Limb (tissue), 2 donors: ENCODE measurements at regions not wholly inside any gene's neighbourhood (a gene's known extent, or its start where the extent isn't known, plus 50 kb on each side); places are given as distances from the start of the nearest gene placed in this dataset.

Experiments
- DNase-seq, 2 donors: peaks; one replicate each; pipeline ENCODE4 v3.0.0-alpha.2; 2016; ENCODE audit errors: extremely low spot score in 2 of 2

DNA sequence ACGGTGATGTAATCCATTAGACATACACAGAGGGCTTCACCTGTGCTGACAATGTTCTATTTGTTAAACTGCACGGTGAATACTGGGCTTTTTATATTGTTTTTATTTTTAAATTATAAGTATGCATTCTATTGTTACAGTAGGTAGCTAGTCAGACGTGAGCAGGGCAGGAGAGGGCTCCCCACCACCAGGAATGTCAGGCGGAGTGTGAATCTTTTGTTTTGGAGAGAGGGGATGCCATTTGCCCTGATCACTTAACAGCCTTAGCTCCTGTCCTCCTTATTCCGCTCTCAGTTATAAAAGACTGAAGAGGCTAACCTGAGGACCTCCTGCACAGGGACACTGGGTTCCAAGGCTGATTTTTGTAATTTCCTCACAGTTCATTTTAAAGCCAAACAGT, 151.6 kb upstream of the TAPT1 start:
- no peak for DNase-seq

DNA sequence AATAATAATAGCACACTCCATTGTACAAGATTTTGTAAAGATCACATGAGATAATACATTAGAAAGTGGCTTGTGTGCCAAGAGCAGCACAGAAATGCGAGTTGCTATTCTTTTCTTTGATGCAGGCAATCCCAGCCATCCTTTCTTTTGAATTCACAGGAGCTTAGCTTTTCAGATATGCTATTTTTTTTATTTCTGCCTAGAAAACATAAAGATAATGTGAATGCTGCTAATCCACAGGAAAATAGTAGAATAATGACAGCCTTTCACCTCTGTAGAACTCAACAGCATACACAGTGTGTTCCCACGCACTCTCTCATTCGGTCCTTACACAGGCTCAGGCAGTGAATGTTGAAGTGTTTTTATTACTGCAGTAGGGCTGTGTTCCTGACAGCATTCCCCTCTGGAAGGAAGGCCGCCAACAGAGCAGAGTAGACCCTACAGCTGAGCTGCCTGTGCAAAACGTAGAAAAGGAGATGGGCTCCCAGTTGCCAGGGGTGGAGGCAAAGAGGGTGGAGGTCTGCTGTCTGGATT, 138.8 kb upstream of the TAPT1 start:
- no peak for DNase-seq

- no peak for DNase-seq
Observed at GRCh38 chr4:16360694-16361262, 134.5 kb upstream of the TAPT1 start.

DNA sequence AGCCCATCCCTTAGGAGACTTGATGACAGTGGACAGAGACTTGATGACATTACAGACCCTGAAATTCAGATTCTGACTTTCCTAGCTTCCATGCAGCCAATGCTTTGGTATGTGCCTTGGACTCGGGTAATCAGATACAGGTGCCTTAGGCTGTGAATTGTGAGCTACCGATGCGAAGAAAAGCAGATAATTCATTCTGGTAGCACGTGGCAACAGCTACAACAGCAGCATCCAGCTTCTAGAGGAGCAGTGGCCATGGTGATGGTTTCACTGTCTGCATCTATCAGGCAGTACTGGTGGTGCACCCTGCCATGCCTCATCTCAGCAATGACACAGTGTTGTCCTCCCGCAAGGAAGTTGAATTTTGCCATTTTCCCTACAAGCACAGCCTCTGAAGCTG, 126.9 kb upstream of the TAPT1 start:
- no peak for DNase-seq

DNA sequence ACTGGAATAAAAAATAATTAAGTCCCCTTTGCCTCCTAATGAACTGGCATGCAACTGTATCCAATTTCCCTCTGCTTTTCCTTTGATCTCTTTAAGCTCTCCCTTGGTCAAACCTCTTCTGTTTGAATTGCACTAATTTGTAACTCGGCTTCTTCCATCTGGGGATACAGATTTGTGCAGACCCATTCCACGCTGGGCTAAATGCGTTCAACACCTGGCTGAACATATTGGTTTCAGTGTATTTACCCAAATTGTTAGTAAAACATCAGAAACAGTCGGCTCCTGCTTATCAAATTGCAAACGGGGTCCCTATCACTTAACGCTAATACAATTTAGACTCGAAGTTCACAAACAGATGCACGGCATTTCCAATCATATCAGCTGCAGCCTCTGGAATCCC, 124.9 kb upstream of the TAPT1 start:
- DNase-seq = no peak

- no peak for DNase-seq
Observed at GRCh38 chr4:16344853-16345252, 118.6 kb upstream of the TAPT1 start.

- DNase-seq = no peak
Observed at GRCh38 chr4:16337936-16338335, 111.7 kb upstream of the TAPT1 start.

DNA sequence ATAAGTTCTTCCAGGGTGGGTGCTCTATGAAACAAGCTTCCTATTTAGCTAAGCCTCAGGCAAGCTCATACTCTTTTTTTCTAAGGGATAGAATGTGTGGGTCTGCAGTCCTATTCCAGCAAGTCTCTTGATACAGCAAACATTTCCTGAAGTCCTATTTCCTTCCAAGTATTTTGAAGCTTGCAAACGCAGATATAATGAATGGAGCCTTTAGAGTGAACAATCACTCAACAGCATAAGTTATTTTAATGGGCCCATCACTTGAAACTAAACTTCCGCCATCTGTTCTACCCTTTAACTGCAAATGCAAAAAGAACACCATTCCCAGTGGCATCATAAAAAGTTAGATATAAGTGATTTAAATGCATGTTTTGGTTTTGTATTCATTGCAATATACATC, 108.3 kb upstream of the TAPT1 start:
- DNase-seq = peak in 1 of 2 donors; percentile 57

GRCh38 chr4:16329797-16330134, 103.5 kb upstream of the TAPT1 start:
- no peak for DNase-seq

DNA sequence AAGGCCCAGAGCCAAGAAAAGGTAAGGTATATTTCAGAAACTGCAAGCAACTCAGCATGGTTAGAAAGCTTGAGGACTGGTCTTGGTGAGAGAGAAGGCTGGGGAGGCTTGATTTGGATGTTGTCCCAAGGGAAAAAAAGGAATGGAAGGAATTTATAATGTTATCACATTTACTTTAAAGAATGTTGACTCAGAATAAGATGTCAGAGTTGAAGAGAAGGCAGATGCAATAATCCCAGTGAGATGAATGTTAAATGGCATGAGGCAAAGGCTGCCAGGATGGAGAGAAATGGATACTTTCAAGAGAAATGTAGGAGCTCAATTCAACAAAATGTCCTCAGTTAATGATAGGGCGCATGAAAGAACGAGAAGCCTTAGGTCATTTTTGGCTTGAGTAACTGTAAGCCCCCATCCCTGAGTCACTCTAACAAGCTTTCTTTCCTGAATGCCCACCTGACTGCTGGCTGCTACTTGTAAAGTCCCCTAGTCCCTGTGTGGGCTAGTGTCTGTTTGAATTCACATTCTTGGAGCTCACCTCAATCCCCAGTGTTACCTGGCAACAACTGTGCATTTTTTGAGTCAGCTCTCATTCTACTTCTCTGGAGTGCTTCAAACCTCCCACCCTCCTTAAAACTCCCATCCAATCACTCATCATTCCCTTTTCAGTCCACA, 103.0 kb upstream of the TAPT1 start:
- DNase-seq = no peak

- DNase-seq = no peak
Observed at GRCh38 chr4:16322183-16322582, 95.9 kb upstream of the TAPT1 start.

DNA sequence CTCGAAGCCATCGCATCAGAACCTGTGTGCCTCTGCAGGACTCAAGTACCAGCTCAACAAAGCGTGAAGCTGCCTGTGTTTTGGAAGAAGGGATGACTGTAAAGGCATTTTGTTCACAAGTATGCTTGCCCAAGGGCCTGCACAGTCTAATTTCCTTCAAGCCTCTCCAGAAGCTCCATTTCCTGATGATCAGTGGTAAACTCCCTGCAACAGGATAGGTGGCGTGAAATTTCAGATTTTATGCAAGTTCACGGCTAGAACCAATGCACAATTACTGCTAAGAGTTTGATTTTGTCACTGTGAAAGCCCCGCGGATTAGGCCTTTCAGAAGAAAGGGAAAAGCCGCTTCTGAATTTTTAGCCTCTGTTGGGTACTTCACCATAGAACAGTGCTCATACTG, 89.2 kb upstream of the TAPT1 start:
- DNase-seq = no peak

DNA sequence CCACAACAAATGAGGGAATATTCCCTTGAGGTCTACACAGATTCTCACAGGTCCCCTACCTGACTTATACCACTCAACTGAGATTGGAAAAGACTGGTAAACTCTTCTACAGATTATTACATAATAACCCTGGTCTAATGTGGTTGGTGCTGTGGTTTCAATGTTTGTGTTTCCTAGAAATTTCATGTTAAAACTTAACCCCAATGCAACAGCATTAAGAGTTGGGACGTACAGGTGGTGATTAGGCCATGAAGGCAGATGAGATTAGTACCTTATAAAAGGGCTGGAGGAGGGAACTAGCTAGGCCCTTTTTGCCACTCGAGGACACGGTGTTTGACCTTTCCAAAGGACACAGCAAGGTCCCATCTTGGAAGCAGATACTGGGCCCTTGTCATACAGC, 84.3 kb upstream of the TAPT1 start:
- no peak for DNase-seq

- no peak for DNase-seq
Observed at GRCh38 chr4:16302648-16303047, 76.4 kb upstream of the TAPT1 start.

GRCh38 chr4:16297003-16297402, 70.7 kb upstream of the TAPT1 start:
- DNase-seq = no peak

DNA sequence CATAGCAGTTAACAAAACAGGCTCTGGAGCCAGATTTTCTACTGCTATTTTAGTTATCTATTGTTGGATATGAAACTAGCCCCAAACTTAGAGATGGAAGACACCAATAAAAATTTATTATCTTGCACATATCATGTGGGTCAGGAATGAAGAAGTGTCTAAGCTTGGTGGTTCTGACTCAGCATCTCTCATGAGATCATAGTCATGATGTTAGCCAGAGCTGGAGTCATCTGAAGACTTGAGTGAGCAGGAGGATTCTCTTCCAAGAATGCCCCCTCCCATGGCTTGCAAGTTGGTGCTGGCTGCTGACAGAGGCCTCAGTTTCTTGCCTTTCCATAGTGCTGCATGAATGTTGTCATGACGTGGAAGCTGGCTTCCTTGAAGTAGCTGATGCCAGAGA, 68.2 kb upstream of the TAPT1 start:
- DNase-seq = no peak

DNA sequence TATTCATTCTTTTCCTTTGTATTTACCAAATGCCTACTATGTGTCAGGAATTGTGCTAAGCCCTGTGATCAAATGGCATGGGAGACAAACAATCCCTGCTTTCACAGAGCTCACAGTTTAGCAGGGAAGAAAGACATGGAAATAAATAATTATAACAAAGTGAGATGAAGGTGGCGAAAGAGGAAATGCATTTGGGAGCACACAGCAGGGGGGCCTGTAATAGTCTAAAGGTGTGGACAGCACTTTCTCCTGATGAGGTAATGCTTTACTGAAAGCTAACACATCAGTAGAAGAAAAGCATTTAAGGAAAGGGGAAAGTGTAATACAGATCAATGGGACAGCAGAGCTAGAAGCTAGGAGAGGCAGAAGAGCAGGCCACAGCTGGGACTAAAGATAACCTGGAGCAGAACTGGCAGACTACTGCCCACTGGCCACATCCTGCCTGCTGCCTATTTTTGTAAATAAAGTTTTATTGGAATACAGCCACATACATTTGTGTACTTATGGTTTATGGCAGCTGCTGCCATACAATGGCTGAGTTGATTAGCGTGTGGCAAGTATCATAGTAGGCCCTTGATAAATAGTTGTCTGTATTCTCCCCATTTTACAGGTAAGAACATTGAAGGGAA, 67.1 kb upstream of the TAPT1 start:
- no peak for DNase-seq

DNA sequence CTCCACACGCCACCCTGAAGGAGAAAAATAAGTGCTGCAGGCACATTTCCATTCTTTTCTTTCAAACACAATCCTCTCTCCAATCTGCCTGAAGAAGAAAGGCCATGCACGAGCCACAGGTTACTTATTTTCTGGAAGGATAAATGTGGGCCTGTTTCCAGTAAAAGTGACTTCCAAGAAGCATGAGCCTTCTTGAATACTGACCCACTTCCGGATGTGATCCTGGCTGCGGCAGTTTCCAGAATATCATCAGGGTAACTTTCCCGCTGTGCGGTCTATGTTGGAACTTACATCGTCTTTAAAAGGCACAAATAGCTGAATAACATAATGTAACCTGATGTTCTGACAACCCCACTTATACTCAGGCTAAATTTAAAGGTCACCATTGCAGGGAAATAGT, 66.3 kb upstream of the TAPT1 start:
- DNase-seq = no peak

- no peak for DNase-seq
Observed at GRCh38 chr4:16290681-16291420, 64.6 kb upstream of the TAPT1 start.

- peak in 1 of 2 donors; percentile 68 for DNase-seq
Observed at GRCh38 chr4:16289897-16290554, 63.8 kb upstream of the TAPT1 start.

- DNase-seq = no peak
Observed at GRCh38 chr4:16284050-16284449, 57.8 kb upstream of the TAPT1 start.

- DNase-seq = no peak
Observed at GRCh38 chr4:16278178-16278577, 51.9 kb upstream of the TAPT1 start.
